Choroid plexus epithelial cell (primary cell): ENCODE measurements at regions not wholly inside any gene's neighbourhood (a gene's known extent, or its start where the extent isn't known, plus 50 kb on each side); places are given as distances from the start of the nearest gene placed in this dataset.

Experiments used
- DNase-seq: peaks from one replicate; pipeline ENCODE4 v3.0.0-alpha.2; 2010; ENCODE audit warnings: low read depth
- H3K4me3 ChIP-seq: 2 replicates; pipeline ENCODE4 v1.5.1; 2011; ENCODE audit warnings: low read depth, mild to moderate bottlenecking, control low read depth, low read length, moderate library complexity
- CTCF ChIP-seq: conservative IDR thresholded peaks from 2 replicates; pipeline ENCODE4 v1.5.1; 2011; ENCODE audit warnings: low read depth, mild to moderate bottlenecking, control low read depth, inconsistent platforms, low read length, moderate library complexity

GRCh38 chr4:24666316-24666715 lies 82.0 kb upstream of the DHX15 start:
- DNase-seq = no peak
- TF ChIP-seq CTCF = no peak
- H3K4me3 ChIP-seq = no peak overlapping the region

GRCh38 chr4:24666816-24667477 lies 82.6 kb upstream of the DHX15 start:
- DNase-seq = no peak
- TF ChIP-seq CTCF = no peak
- no peak overlapping the region for H3K4me3 ChIP-seq

- TF ChIP-seq CTCF = no peak
- no peak overlapping the region for H3K4me3 ChIP-seq
- no peak for DNase-seq
These were observed 84.6 kb upstream of the DHX15 start for GRCh38 chr4:24668956-24669355.

- H3K4me3 ChIP-seq = no peak overlapping the region
- no peak for DNase-seq
- TF ChIP-seq CTCF = no peak
These were observed 85.4 kb upstream of the DHX15 start for GRCh38 chr4:24669751-24670150.

GRCh38 chr4:24671849-24672248 lies 87.5 kb upstream of the DHX15 start:
- no peak overlapping the region for H3K4me3 ChIP-seq
- DNase-seq = no peak
- TF ChIP-seq CTCF = no peak

GRCh38 chr4:24672880-24673279 lies 88.5 kb upstream of the DHX15 start:
- no peak for TF ChIP-seq CTCF
- DNase-seq = no peak
- H3K4me3 ChIP-seq = no peak overlapping the region

GRCh38 chr4:24674279-24674678 lies 89.9 kb upstream of the DHX15 start:
- no peak for TF ChIP-seq CTCF
- DNase-seq = no peak
- H3K4me3 ChIP-seq = no peak overlapping the region
